ENCODE measurements at regions not wholly inside any gene's neighbourhood (a gene's known extent, or its start where the extent isn't known, plus 50 kb on each side); places are given as distances from the start of the nearest gene placed in this dataset.

DNA sequence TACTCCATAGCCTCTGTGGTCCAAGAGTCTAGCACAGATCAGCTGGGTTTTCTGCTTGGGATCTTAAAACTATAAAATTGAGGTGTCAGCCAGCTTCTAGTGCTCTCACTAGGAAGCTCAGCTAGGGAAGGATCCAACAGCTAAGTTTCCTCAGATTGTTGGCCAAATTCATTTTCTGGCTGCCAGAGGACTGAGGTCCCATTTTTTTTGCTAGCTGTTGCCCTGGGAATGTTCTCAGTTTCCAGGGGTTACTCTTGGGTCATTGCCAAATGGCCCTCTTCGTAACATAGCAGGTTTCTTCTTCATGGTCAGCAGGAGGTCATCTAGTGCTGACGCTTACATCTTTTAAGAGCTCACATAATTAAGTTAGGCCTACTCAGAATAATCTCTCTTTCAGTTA is 2178.2 kb downstream of the ARAP2 start:
- no peak overlapping the region for H3K27ac Mint-ChIP-seq
- Histone ChIP-seq H3K27ac (ENCODE audit: low read depth in 1 of 2, low read length in 2 of 2) (no peak overlapping the region), H3K4me2 (replicated peaks; ENCODE audit: extremely low read depth, low read length, poor library complexity, severe bottlenecking) (no peak overlapping the region), H3K79me2 (ENCODE audit: insufficient read depth, low read length) (no peaks in the 10 kb centered on the region), H3K4me1 (ENCODE audit: control insufficient read depth in 1 of 2, insufficient read depth in 2 of 2, low read length in 2 of 2) (no peaks in the 10 kb centered on the region), H3K9me3 (replicated peaks in 1 of 2; ENCODE audit: control insufficient read depth in 1 of 2, insufficient read depth in 1 of 2, low read length in 2 of 2) (no peaks in the 10 kb centered on the region), H3K4me3 (replicated peaks in 1 of 3; ENCODE audit: low read depth in 2 of 3, low read length in 3 of 3) (no peak overlapping the region), H4K20me1 (ENCODE audit: insufficient read depth, low read length) (no peaks in the 10 kb centered on the region), H3K27me3 (ENCODE audit: control insufficient read depth in 2 of 2, insufficient read depth in 2 of 2, low read length in 2 of 2) (no peaks in the 10 kb centered on the region), H2AFZ (ENCODE audit: insufficient read depth, low read depth, low read length, poor library complexity, severe bottlenecking) (no peak overlapping the region), H3K9ac (ENCODE audit: insufficient read depth, low read length, poor library complexity, severe bottlenecking) (no peak overlapping the region), H3K36me3 (replicated peaks in 1 of 2; ENCODE audit: control insufficient read depth in 1 of 2, insufficient read depth in 2 of 2, low read length in 2 of 2) (no peaks in the 10 kb centered on the region)
- TF ChIP-seq, protein P1, sequence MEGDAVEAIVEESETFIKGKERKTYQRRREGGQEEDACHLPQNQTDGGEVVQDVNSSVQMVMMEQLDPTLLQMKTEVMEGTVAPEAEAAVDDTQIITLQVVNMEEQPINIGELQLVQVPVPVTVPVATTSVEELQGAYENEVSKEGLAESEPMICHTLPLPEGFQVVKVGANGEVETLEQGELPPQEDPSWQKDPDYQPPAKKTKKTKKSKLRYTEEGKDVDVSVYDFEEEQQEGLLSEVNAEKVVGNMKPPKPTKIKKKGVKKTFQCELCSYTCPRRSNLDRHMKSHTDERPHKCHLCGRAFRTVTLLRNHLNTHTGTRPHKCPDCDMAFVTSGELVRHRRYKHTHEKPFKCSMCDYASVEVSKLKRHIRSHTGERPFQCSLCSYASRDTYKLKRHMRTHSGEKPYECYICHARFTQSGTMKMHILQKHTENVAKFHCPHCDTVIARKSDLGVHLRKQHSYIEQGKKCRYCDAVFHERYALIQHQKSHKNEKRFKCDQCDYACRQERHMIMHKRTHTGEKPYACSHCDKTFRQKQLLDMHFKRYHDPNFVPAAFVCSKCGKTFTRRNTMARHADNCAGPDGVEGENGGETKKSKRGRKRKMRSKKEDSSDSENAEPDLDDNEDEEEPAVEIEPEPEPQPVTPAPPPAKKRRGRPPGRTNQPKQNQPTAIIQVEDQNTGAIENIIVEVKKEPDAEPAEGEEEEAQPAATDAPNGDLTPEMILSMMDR (IDR thresholded peaks at IDR 0.05), result no peak
- WGBS (ENCODE audit: insufficient coverage), result 94% methylated on average over 2 of the region's 2 CpGs
- no peaks in the 10 kb centered on the region for H3K36me3 Mint-ChIP-seq
- no peak overlapping the region for H3K4me3 Mint-ChIP-seq
- peaks cover 0 to 3% (median 0%) of the 10 kb centered on the region in 7 donors for H3K9me3 Mint-ChIP-seq
- no peaks in the 10 kb centered on the region for H3K4me1 Mint-ChIP-seq
- no peak for DNase-seq
- no peaks in the 10 kb centered on the region for H3K27me3 Mint-ChIP-seq (ENCODE audit: low read depth in 3 of 3)
- intact Hi-C loops (cut with micrococcal nuclease), result no loop called here

- peaks cover 0 to 1% (median 0%) of the 10 kb centered on the region in 7 donors for H3K9me3 Mint-ChIP-seq
- H3K4me1 ChIP-seq (ENCODE audit: control insufficient read depth in 1 of 2, insufficient read depth in 2 of 2, low read length in 2 of 2), result no peaks in the 10 kb centered on the region
- H3K36me3 Mint-ChIP-seq, result no peaks in the 10 kb centered on the region
- no peak overlapping the region for H3K27ac ChIP-seq (ENCODE audit: low read depth in 1 of 2, low read length in 2 of 2)
- H3K27me3 Mint-ChIP-seq (ENCODE audit: low read depth in 3 of 3), result no peaks in the 10 kb centered on the region
- H3K4me2 ChIP-seq (replicated peaks; ENCODE audit: extremely low read depth, low read length, poor library complexity, severe bottlenecking), result no peak overlapping the region
- DNase-seq, result no peak
- H4K20me1 ChIP-seq (ENCODE audit: insufficient read depth, low read length), result no peaks in the 10 kb centered on the region
- H3K79me2 ChIP-seq (ENCODE audit: insufficient read depth, low read length), result no peaks in the 10 kb centered on the region
- TF ChIP-seq, protein P1 (IDR thresholded peaks at IDR 0.05), result no peak
- H3K4me3 Mint-ChIP-seq, result no peak overlapping the region
- no peak overlapping the region for H3K4me3 ChIP-seq (replicated peaks in 1 of 3; ENCODE audit: low read depth in 2 of 3, low read length in 3 of 3)
- no peaks in the 10 kb centered on the region for H3K4me1 Mint-ChIP-seq
- no peak overlapping the region for H2AFZ ChIP-seq (ENCODE audit: insufficient read depth, low read depth, low read length, poor library complexity, severe bottlenecking)
- H3K9ac ChIP-seq (ENCODE audit: insufficient read depth, low read length, poor library complexity, severe bottlenecking), result no peak overlapping the region
- intact Hi-C loops (cut with micrococcal nuclease), result no loop called here
- no peaks in the 10 kb centered on the region for H3K9me3 ChIP-seq (replicated peaks in 1 of 2; ENCODE audit: control insufficient read depth in 1 of 2, insufficient read depth in 1 of 2, low read length in 2 of 2)
- H3K27ac Mint-ChIP-seq, result no peak overlapping the region
- WGBS (ENCODE audit: insufficient coverage), result 75% methylated on average over 1 of the region's 1 CpG
- H3K27me3 ChIP-seq (ENCODE audit: control insufficient read depth in 2 of 2, insufficient read depth in 2 of 2, low read length in 2 of 2), result no peaks in the 10 kb centered on the region
- H3K36me3 ChIP-seq (replicated peaks in 1 of 2; ENCODE audit: control insufficient read depth in 1 of 2, insufficient read depth in 2 of 2, low read length in 2 of 2), result no peaks in the 10 kb centered on the region
These were observed 2152.9 kb downstream of the ARAP2 start for GRCh38 chr4:34091451-34091850.
